ENCODE measurements at regions not wholly inside any gene's neighbourhood (a gene's known extent, or its start where the extent isn't known, plus 50 kb on each side); places are given as distances from the start of the nearest gene placed in this dataset.

DNA sequence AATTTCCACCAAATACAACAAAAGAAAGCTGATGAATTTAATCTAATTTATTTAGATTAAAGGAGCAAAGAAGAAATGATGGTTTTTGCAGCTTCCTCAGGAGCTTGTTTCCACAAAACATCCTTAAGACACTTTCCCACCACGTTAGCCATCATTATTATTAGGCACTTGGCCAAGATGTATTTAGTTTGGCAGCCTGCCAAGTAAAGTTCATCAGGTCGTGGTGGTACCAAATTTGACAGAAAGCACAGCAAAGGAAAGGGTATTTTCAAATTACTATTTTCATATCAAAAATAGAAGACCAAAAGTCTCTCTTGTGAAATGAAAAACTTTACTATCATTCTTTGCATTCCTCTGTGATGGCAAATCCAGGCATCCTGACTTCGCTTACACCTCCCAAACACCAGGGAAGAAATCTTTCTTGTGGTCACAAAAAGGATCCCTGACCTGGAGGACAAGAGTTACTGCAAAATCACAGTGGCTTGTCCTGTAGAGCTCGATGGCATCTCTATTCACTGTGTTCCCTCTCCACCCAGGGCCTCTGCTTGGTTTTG lies 123.1 kb upstream of the INHBA start:
- RAD21 ChIA-PET (ENCODE audit: low non-redundant PET in 1 of 2, low total read pairs in 2 of 2, uncharacterized antibody in 2 of 2, unreplicated experiment in 2 of 2) = no interaction called here

More for the DNA sequence above, 123.1 kb upstream of the INHBA start:
- BruUV-seq (replicated peaks) = no TSS peak
- H3K27ac ChIP-seq (ENCODE audit: low read depth, low read length) = no peak overlapping the region
- no peaks in the 10 kb centered on the region for H3K79me2 ChIP-seq (ENCODE audit: insufficient read depth, low read length)
- ATAC-seq (no peak), DNase-seq (ENCODE audit: low read depth, low spot score) (no peak)
- H3K9me2 ChIP-seq (ENCODE audit: insufficient read depth) = no peaks in the 10 kb centered on the region
- intact Hi-C loops (cut with micrococcal nuclease) = no loop called here
- TF ChIP-seq EZH2phosphoT487 (IDR thresholded peaks at IDR 0.05; ENCODE audit: borderline replicate concordance) = no peak
- no peak for TF ChIP-seq EGR1 (IDR thresholded peaks at IDR 0.05; ENCODE audit: low read depth)
- no peak for TF ChIP-seq ZNF274 (IDR thresholded peaks at IDR 0.05; ENCODE audit: low read depth, low read length)
- TF ChIP-seq TCF7L2 (IDR thresholded peaks at IDR 0.05; ENCODE audit: borderline replicate concordance, extremely low read depth, insufficient read depth, insufficient read length) = no peak
- TF ChIP-seq ZBTB33 (IDR thresholded peaks at IDR 0.05; ENCODE audit: extremely low read depth, insufficient replicate concordance, low read length) = no peak
- no peak for TF ChIP-seq SIN3A (IDR thresholded peaks at IDR 0.05; ENCODE audit: low read depth)
- no peak for TF ChIP-seq MAX (IDR thresholded peaks at IDR 0.05)
- TF ChIP-seq CBX3 (IDR thresholded peaks at IDR 0.05; ENCODE audit: low read depth) = no peak
- no peak for TF ChIP-seq JUND (IDR thresholded peaks at IDR 0.05)
- TF ChIP-seq CTCF (IDR thresholded peaks at IDR 0.05 in 2 of 3, conservative IDR thresholded peaks at IDR 0.05 in 1 of 3; ENCODE audit: borderline replicate concordance in 1 of 3, insufficient read depth in 1 of 3, low read depth in 2 of 3, low read length in 2 of 3) = no peak
- TF ChIP-seq POLR2A (IDR thresholded peaks at IDR 0.05; ENCODE audit: borderline replicate concordance, extremely low read depth, insufficient read depth, insufficient read length) = no peak
- no peak for TF ChIP-seq EZH2 (IDR thresholded peaks at IDR 0.05)
- no peak for TF ChIP-seq SRF (IDR thresholded peaks at IDR 0.05; ENCODE audit: low read depth)
- TF ChIP-seq YY1 (IDR thresholded peaks at IDR 0.05; ENCODE audit: extremely low read depth, insufficient replicate concordance, low read depth, low read length) = no peak
- TF ChIP-seq SP1 (IDR thresholded peaks at IDR 0.05; ENCODE audit: low read depth) = no peak
- H3K9ac ChIP-seq (ENCODE audit: low read length) = no peak overlapping the region
- no peaks in the 10 kb centered on the region for H3K9me3 ChIP-seq (ENCODE audit: control insufficient read depth in 1 of 2, insufficient read depth in 1 of 2, low read depth in 1 of 2, low read length in 2 of 2)
- ChIA-PET POLR2A (no interaction called here), CTCF (no interaction called here)
- no peak overlapping the region for H3K4me2 ChIP-seq (ENCODE audit: low read length)
- no peaks in the 10 kb centered on the region for H3K4me1 ChIP-seq (ENCODE audit: control insufficient read depth in 1 of 2, insufficient read depth in 2 of 2, low read length in 2 of 2)
- H3K4me3 ChIP-seq (replicated peaks in 1 of 2; ENCODE audit: low read depth in 1 of 2, low read length in 2 of 2) = no peak overlapping the region
- H3K36me3 ChIP-seq (ENCODE audit: control insufficient read depth in 1 of 2, insufficient read depth in 2 of 2, low read length in 2 of 2) = no peaks in the 10 kb centered on the region
- H3K27me3 ChIP-seq (ENCODE audit: insufficient read depth, low read length) = no peaks in the 10 kb centered on the region
- no peaks in the 10 kb centered on the region for H4K20me1 ChIP-seq (ENCODE audit: insufficient read depth)
- H2AFZ ChIP-seq (ENCODE audit: low read depth, low read length, poor library complexity, severe bottlenecking) = no peak overlapping the region
